Naive thymus-derived CD4-positive, alpha-beta T cell (primary cell): ENCODE measurements at regions not wholly inside any gene's neighbourhood (a gene's known extent, or its start where the extent isn't known, plus 50 kb on each side); places are given as distances from the start of the nearest gene placed in this dataset.

ENCODE experiments used
- ATAC-seq: fragments of 150-1000 bp; cut with Tn5 transposase; 2 replicates; pipeline ENCODE4 v1.10.0; 2021; ENCODE audit warnings: mild to moderate bottlenecking, moderate library complexity
- CTCF ChIA-PET: fragments of 350-600 bp; sonication (Branson Sonifier 250); formaldehyde crosslinking; loops from one replicate; lab custom pipeline; 2021; ENCODE audit warnings: antibody characterized with exemption; lab: Charles Lee
- POLR2A ChIA-PET: fragments of 350-600 bp; sonication (Branson Sonifier 250); formaldehyde crosslinking; loops from one replicate; lab custom pipeline; 2021; ENCODE audit warnings: antibody characterized with exemption, inconsistent platforms; lab: Charles Lee
- DNase-seq, 9 donors: peaks; one replicate each; pipeline versions ENCODE4 v3.0.0 to v3.0.0-alpha.2; 2020 to 2022; ENCODE audit warnings: mixed read lengths in 1 of 9
- H3K27ac ChIP-seq: one replicate; pipeline ENCODE4 v1.7.0; 2013; ENCODE audit warnings: mild to moderate bottlenecking, low read depth, low read length, moderate library complexity
- H3K27me3 ChIP-seq, 2 donors: one replicate each; pipeline ENCODE4 v1.7.0; 2013; ENCODE audit warnings: low read length in 2 of 2, mild to moderate bottlenecking in 2 of 2, moderate library complexity in 2 of 2; ENCODE audit not compliant: control insufficient read depth in 2 of 2, insufficient read depth in 2 of 2
- H3K36me3 ChIP-seq, 3 experiments: 1 replicate in 2 of 3; 2 replicates in 1 of 3; pipeline ENCODE4 v1.7.0; 2013; ENCODE audit warnings: low read length in 3 of 3, mild to moderate bottlenecking in 3 of 3, moderate library complexity in 1 of 3; ENCODE audit not compliant: insufficient read depth in 3 of 3, control insufficient read depth in 2 of 3
- H3K4me1 ChIP-seq, 2 donors: one replicate each; pipeline ENCODE4 v1.7.0; 2013; ENCODE audit warnings: low read length in 2 of 2, mild to moderate bottlenecking in 2 of 2, moderate library complexity in 1 of 2; ENCODE audit not compliant: control insufficient read depth in 2 of 2, insufficient read depth in 2 of 2
- H3K4me3 ChIP-seq: 2 replicates; pipeline ENCODE4 v1.7.0; 2013; ENCODE audit warnings: mild to moderate bottlenecking, low read length
- H3K9me3 ChIP-seq, 3 experiments: 1 replicate in 2 of 3; 2 replicates in 1 of 3; pipeline ENCODE4 v1.7.0; 2013; ENCODE audit warnings: low read length in 3 of 3; ENCODE audit not compliant: control insufficient read depth in 2 of 3
- H3K27ac Mint-ChIP-seq, 9 donors: one replicate each; pipeline ENCODE4 v1.8.0; 2020 to 2022; ENCODE audit warnings: mixed read lengths in 9 of 9, mild to moderate bottlenecking in 8 of 9, moderate library complexity in 5 of 9, inconsistent platforms in 2 of 9
- H3K27me3 Mint-ChIP-seq, 5 donors: one replicate each; pipeline ENCODE4 v1.8.0; 2021 to 2022; ENCODE audit warnings: mixed read lengths in 5 of 5, mild to moderate bottlenecking in 1 of 5
- H3K36me3 Mint-ChIP-seq, 5 donors: one replicate each; pipeline ENCODE4 v1.8.0; 2020 to 2022; ENCODE audit warnings: mixed read lengths in 5 of 5, mild to moderate bottlenecking in 3 of 5, inconsistent platforms in 1 of 5
- H3K4me1 Mint-ChIP-seq, 7 donors: one replicate each; pipeline ENCODE4 v1.8.0; 2020 to 2022; ENCODE audit warnings: mixed read lengths in 7 of 7, mild to moderate bottlenecking in 3 of 7, inconsistent platforms in 1 of 7
- H3K4me3 Mint-ChIP-seq, 10 donors: one replicate each; pipeline ENCODE4 v1.8.0; 2020 to 2022; ENCODE audit warnings: mild to moderate bottlenecking in 10 of 10, mixed read lengths in 10 of 10, moderate library complexity in 6 of 10, inconsistent platforms in 2 of 10
- H3K9me3 Mint-ChIP-seq, 11 donors: one replicate each; pipeline ENCODE4 v1.8.0; 2020 to 2022; ENCODE audit warnings: mixed read lengths in 11 of 11, mild to moderate bottlenecking in 4 of 11, inconsistent platforms in 1 of 11, moderate library complexity in 1 of 11
- intact Hi-C, 2 donors: fragments of 100-400 bp; cut with micrococcal nuclease; formaldehyde crosslinking; loops; one replicate each; pipeline ENCODE4 v1.15.1; 2023

- Histone ChIP-seq H3K9me3 (no peaks in the 10 kb centered on the region), H3K36me3 (no peaks in the 10 kb centered on the region), H3K27me3 (no peaks in the 10 kb centered on the region), H3K4me1 (no peaks in the 10 kb centered on the region), H3K4me3 (no peak overlapping the region), H3K27ac (no peak overlapping the region)
- Mint-ChIP-seq H3K4me1 (peaks cover 0 to 1% (median 0%) of the 10 kb centered on the region in 7 donors), H3K36me3 (no peaks in the 10 kb centered on the region), H3K9me3 (no peaks in the 10 kb centered on the region), H3K27me3 (peaks cover 11 to 39% (median 19%) of the 10 kb centered on the region in 5 donors), H3K27ac (no peak overlapping the region), H3K4me3 (no peak overlapping the region)
- CTCF ChIA-PET = interaction anchor here (0.8 kb wide), 1 partner anchor 12 kb away, joined by 3 read pairs; no protein-coding TSS in a partner anchor
- no peak for ATAC-seq
- intact Hi-C loops = no loop called here
- DNase-seq = no peak
- POLR2A ChIA-PET = no interaction called here
Observed at GRCh38 chr6:14053811-14054210, 63.8 kb upstream of the CD83 start.

- Histone ChIP-seq H3K27me3 (no peaks in the 10 kb centered on the region), H3K36me3 (no peaks in the 10 kb centered on the region), H3K9me3 (no peaks in the 10 kb centered on the region), H3K4me3 (no peak overlapping the region), H3K4me1 (no peaks in the 10 kb centered on the region), H3K27ac (no peak overlapping the region)
- H3K27ac Mint-ChIP-seq = peak overlapping the region in 1 of 9 donors; percentile 26
- H3K4me3 Mint-ChIP-seq = no peak overlapping the region
- H3K27me3 Mint-ChIP-seq = peaks cover 13 to 32% (median 17%) of the 10 kb centered on the region in 5 donors
- DNase-seq (no peak), ATAC-seq (no peak)
- intact Hi-C loops = no loop called here
- CTCF ChIA-PET = interaction anchor here (1.0 to 1.8 kb wide), 2 partner anchors 9 to 11 kb away, joined by 3 to 8 read pairs; no protein-coding TSS in a partner anchor
- no peaks in the 10 kb centered on the region for H3K9me3 Mint-ChIP-seq
- POLR2A ChIA-PET = interaction anchor here (0.6 kb wide), 1 partner anchor 129 kb away, joined by 3 read pairs; no protein-coding TSS in a partner anchor
- H3K4me1 Mint-ChIP-seq = peaks cover 0 to 4% (median 0%) of the 10 kb centered on the region in 7 donors
- H3K36me3 Mint-ChIP-seq = peaks cover 0 to 7% (median 0%) of the 10 kb centered on the region in 5 donors
Observed at GRCh38 chr6:14055541-14055940, 62.0 kb upstream of the CD83 start.

- ChIA-PET CTCF (interaction anchor here (1.4 kb wide), 1 partner anchor 9 kb away, joined by 6 read pairs; no protein-coding TSS in a partner anchor), POLR2A (no interaction called here)
- Histone ChIP-seq H3K4me1 (no peaks in the 10 kb centered on the region), H3K36me3 (no peaks in the 10 kb centered on the region), H3K27me3 (no peaks in the 10 kb centered on the region), H3K9me3 (no peaks in the 10 kb centered on the region), H3K27ac (no peak overlapping the region), H3K4me3 (no peak overlapping the region)
- DNase-seq = no peak
- intact Hi-C loops = no loop called here
- peaks cover 0 to 12% (median 0%) of the 10 kb centered on the region in 5 donors for H3K36me3 Mint-ChIP-seq
- no peak overlapping the region for H3K27ac Mint-ChIP-seq
- ATAC-seq = no peak
- H3K9me3 Mint-ChIP-seq = peaks cover 0 to 11% (median 3%) of the 10 kb centered on the region in 11 donors
- no peak overlapping the region for H3K4me3 Mint-ChIP-seq
- H3K4me1 Mint-ChIP-seq = peaks cover 0 to 4% (median 0%) of the 10 kb centered on the region in 7 donors
- peaks cover 22 to 38% (median 30%) of the 10 kb centered on the region in 5 donors for H3K27me3 Mint-ChIP-seq
Observed at GRCh38 chr6:14058029-14058695, 59.4 kb upstream of the CD83 start.

DNA sequence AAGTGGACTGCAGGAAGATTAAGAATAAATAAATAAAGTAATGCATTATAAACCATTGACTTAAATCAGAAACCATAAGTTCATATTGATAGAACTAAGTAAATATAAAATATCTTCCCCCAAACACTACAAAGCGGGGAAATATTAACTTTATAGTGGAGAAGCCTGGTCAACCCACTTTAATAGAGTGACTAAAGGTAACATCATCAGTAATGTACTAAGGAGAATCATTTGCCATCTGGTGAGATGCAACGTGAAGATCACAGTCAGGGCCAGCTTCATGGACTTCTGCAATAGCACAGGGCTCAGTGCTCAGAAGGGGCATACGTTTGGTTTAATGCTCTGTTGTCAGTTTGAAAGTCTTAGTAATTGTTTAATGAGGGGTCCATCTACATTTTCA, 58.8 kb upstream of the CD83 start:
- Mint-ChIP-seq H3K9me3 (peaks cover 0 to 11% (median 3%) of the 10 kb centered on the region in 11 donors), H3K36me3 (peaks cover 0 to 12% (median 0%) of the 10 kb centered on the region in 5 donors), H3K27me3 (peaks cover 22 to 40% (median 30%) of the 10 kb centered on the region in 5 donors), H3K4me1 (peaks cover 0 to 4% (median 0%) of the 10 kb centered on the region in 7 donors), H3K4me3 (no peak overlapping the region), H3K27ac (no peak overlapping the region)
- H3K27ac ChIP-seq = no peak overlapping the region
- no peaks in the 10 kb centered on the region for H3K4me1 ChIP-seq
- intact Hi-C loops = no loop called here
- H3K36me3 ChIP-seq = no peaks in the 10 kb centered on the region
- CTCF ChIA-PET = no interaction called here
- no peak overlapping the region for H3K4me3 ChIP-seq
- ATAC-seq = no peak
- DNase-seq = no peak
- POLR2A ChIA-PET = no interaction called here
- no peaks in the 10 kb centered on the region for H3K9me3 ChIP-seq
- H3K27me3 ChIP-seq = no peaks in the 10 kb centered on the region

- Mint-ChIP-seq H3K36me3 (peaks cover 0 to 12% (median 0%) of the 10 kb centered on the region in 5 donors), H3K4me1 (peaks cover 0 to 4% (median 0%) of the 10 kb centered on the region in 7 donors), H3K27ac (no peak overlapping the region), H3K4me3 (no peak overlapping the region), H3K27me3 (peaks cover 22 to 38% (median 29%) of the 10 kb centered on the region in 5 donors), H3K9me3 (peaks cover 0 to 11% (median 3%) of the 10 kb centered on the region in 11 donors)
- intact Hi-C loops = loop anchor here (10.0 kb wide), 3 partner anchors 485 to 1565 kb away; partner anchors contain the start of gene SIRT5 (in 1 of the 2)
- Histone ChIP-seq H3K9me3 (no peaks in the 10 kb centered on the region), H3K4me3 (no peak overlapping the region), H3K27ac (no peak overlapping the region), H3K4me1 (no peaks in the 10 kb centered on the region), H3K27me3 (no peaks in the 10 kb centered on the region), H3K36me3 (no peaks in the 10 kb centered on the region)
- POLR2A ChIA-PET = no interaction called here
- DNase-seq = no peak
- CTCF ChIA-PET = no interaction called here
- ATAC-seq = no peak
Observed at GRCh38 chr6:14059791-14060436, 57.7 kb upstream of the CD83 start.

DNA sequence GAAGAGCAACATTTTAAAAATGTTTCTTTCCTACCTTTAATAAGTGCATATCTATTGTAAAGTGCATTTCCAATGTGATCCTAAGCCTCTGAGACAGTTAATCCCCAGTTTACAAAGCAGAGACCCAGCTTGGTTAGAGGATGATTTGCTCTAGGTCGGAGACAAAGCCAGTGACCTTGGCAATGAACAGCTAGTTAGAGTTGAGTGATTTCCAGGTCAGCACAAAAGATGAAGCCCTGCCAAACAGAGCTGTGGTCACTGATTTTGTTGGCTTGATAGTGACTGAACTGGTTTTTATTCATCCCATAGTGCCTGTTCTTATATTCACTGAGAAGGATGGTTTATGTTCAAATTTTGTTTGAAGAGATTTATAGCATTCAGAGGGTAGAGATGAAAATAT, 56.6 kb upstream of the CD83 start:
- Mint-ChIP-seq H3K4me1 (peaks cover 0 to 4% (median 0%) of the 10 kb centered on the region in 7 donors), H3K9me3 (peaks cover 0 to 11% (median 3%) of the 10 kb centered on the region in 11 donors), H3K27me3 (peaks cover 22 to 42% (median 29%) of the 10 kb centered on the region in 5 donors), H3K4me3 (no peak overlapping the region), H3K36me3 (peaks cover 0 to 12% (median 0%) of the 10 kb centered on the region in 5 donors), H3K27ac (no peak overlapping the region)
- no peaks in the 10 kb centered on the region for H3K27me3 ChIP-seq
- H3K4me3 ChIP-seq = no peak overlapping the region
- CTCF ChIA-PET = no interaction called here
- no peak for ATAC-seq
- no peaks in the 10 kb centered on the region for H3K9me3 ChIP-seq
- DNase-seq = no peak
- H3K4me1 ChIP-seq = no peaks in the 10 kb centered on the region
- POLR2A ChIA-PET = no interaction called here
- no peaks in the 10 kb centered on the region for H3K36me3 ChIP-seq
- no peak overlapping the region for H3K27ac ChIP-seq
- intact Hi-C loops = loop anchor here (10.0 kb wide), 3 partner anchors 486 to 1564 kb away; partner anchors contain the start of gene SIRT5 (in 1 of the 2)
